CD4-positive, CD25-positive, alpha-beta regulatory T cell (primary cell): ENCODE measurements at regions not wholly inside any gene's neighbourhood (a gene's known extent, or its start where the extent isn't known, plus 50 kb on each side); places are given as distances from the start of the nearest gene placed in this dataset.
"Not testable (repeated sequence)": the region's sequence is repeated elsewhere in the genome, so short reads cannot be mapped to it uniquely, and the experiment has no call there.

Source experiments
- ATAC-seq, 2 donors: fragments of 150-1000 bp; cut with Tn5 transposase; one replicate each; pipeline ENCODE4 v1.10.0; 2021; ENCODE audit warnings: low read depth in 2 of 2, moderate number of reproducible peaks in 2 of 2, moderate library complexity in 1 of 2
- DNase-seq, 3 donors: peaks; one replicate each; pipeline versions ENCODE4 v3.0.0 to v3.0.0-alpha.2; 2012 to 2022; ENCODE audit warnings: mixed read lengths in 1 of 3
- H3K27ac ChIP-seq: one replicate; pipeline ENCODE4 v1.7.0; 2013; ENCODE audit warnings: mild to moderate bottlenecking, low read length; ENCODE audit not compliant: insufficient read depth, poor library complexity, severe bottlenecking
- H3K27me3 ChIP-seq: one replicate; pipeline ENCODE4 v1.7.0; 2013; ENCODE audit warnings: low read length; ENCODE audit not compliant: control insufficient read depth, insufficient read depth
- H3K36me3 ChIP-seq: one replicate; pipeline ENCODE4 v1.7.0; 2013; ENCODE audit warnings: mild to moderate bottlenecking, low read length, moderate library complexity; ENCODE audit not compliant: control insufficient read depth, insufficient read depth
- H3K4me1 ChIP-seq: 2 replicates; pipeline ENCODE4 v1.7.0; 2013; ENCODE audit warnings: mild to moderate bottlenecking, low read length; ENCODE audit not compliant: insufficient read depth, control insufficient read depth, poor library complexity, severe bottlenecking
- H3K4me3 ChIP-seq: one replicate; pipeline ENCODE4 v1.7.0; 2013; ENCODE audit warnings: low read depth, mild to moderate bottlenecking, low read length, moderate library complexity
- H3K9me3 ChIP-seq, 2 experiments: 1 replicate in 1 of 2; 2 replicates in 1 of 2; pipeline ENCODE4 v1.7.0; 2013; ENCODE audit warnings: low read length in 2 of 2, mild to moderate bottlenecking in 1 of 2, moderate library complexity in 1 of 2; ENCODE audit not compliant: control insufficient read depth in 2 of 2
- H3K27ac Mint-ChIP-seq, 3 donors: one replicate each; pipeline ENCODE4 v1.8.0; 2020 to 2022; ENCODE audit warnings: mild to moderate bottlenecking in 3 of 3, mixed read lengths in 3 of 3, moderate library complexity in 2 of 3
- H3K27me3 Mint-ChIP-seq: one replicate; pipeline ENCODE4 v1.8.0; 2022; ENCODE audit warnings: mild to moderate bottlenecking, mixed read lengths
- H3K36me3 Mint-ChIP-seq: one replicate; pipeline ENCODE4 v1.8.0; 2020; ENCODE audit warnings: mixed read lengths
- H3K4me1 Mint-ChIP-seq, 4 donors: one replicate each; pipeline ENCODE4 v1.8.0; 2020 to 2022; ENCODE audit warnings: mixed read lengths in 4 of 4, mild to moderate bottlenecking in 1 of 4
- H3K4me3 Mint-ChIP-seq, 4 donors: one replicate each; pipeline ENCODE4 v1.8.0; 2020 to 2022; ENCODE audit warnings: mild to moderate bottlenecking in 4 of 4, mixed read lengths in 4 of 4, moderate library complexity in 3 of 4
- H3K9me3 Mint-ChIP-seq, 7 donors: one replicate each; pipeline ENCODE4 v1.8.0; 2020 to 2022; ENCODE audit warnings: mixed read lengths in 7 of 7, mild to moderate bottlenecking in 3 of 7, moderate library complexity in 2 of 7

DNA sequence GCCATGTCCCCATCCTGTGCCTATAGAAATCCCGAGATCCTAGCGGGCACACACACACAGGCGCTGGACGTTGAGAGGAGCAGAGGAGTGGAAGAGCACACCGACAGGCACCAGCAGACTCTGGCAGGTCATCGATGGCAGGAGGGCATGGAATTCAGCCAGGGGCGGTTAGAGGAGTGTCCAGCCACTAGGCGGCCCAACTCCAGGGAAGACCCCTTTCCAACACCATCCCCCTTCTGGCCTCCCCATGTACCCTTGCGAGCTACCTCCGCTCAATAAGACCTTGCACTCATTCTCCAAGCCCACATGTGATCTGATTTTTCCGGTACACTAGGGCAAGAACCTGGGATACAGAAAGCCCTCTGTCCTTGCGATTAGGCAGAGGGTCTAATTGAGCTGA, 356.0 kb upstream of the DPP6 start:
- Histone ChIP-seq H3K27ac (no peak overlapping the region), H3K27me3 (no peaks in the 10 kb centered on the region), H3K4me1 (no peaks in the 10 kb centered on the region), H3K36me3 (no peaks in the 10 kb centered on the region), H3K4me3 (no peak overlapping the region), H3K9me3 (peaks cover 0 to 1% of the 10 kb centered on the region in 2 experiments)
- Mint-ChIP-seq H3K4me3 (no peak overlapping the region), H3K4me1 (no peaks in the 10 kb centered on the region), H3K27ac (no peak overlapping the region), H3K27me3 (no peaks in the 10 kb centered on the region), H3K9me3 (peaks cover 0 to 16% (median 5%) of the 10 kb centered on the region in 7 donors), H3K36me3 (no peaks in the 10 kb centered on the region)
- ATAC-seq (no peak), DNase-seq (no peak)

GRCh38 chr7:153698046-153698445, 354.2 kb upstream of the DPP6 start:
- Histone ChIP-seq H3K4me1 (no peaks in the 10 kb centered on the region), H3K27ac (no peak overlapping the region), H3K36me3 (no peaks in the 10 kb centered on the region), H3K4me3 (no peak overlapping the region), H3K9me3 (peaks cover 0 to 1% of the 10 kb centered on the region in 2 experiments), H3K27me3 (no peaks in the 10 kb centered on the region)
- Mint-ChIP-seq H3K4me1 (no peaks in the 10 kb centered on the region), H3K4me3 (no peak overlapping the region), H3K9me3 (peaks cover 1 to 14% (median 5%) of the 10 kb centered on the region in 7 donors), H3K27ac (no peak overlapping the region), H3K27me3 (no peaks in the 10 kb centered on the region), H3K36me3 (no peaks in the 10 kb centered on the region)
- DNase-seq, result no peak
- ATAC-seq, result no peak

GRCh38 chr7:153701678-153702077, 350.5 kb upstream of the DPP6 start:
- Mint-ChIP-seq H3K9me3 (peaks cover 2 to 14% (median 5%) of the 10 kb centered on the region in 7 donors), H3K27me3 (no peaks in the 10 kb centered on the region), H3K36me3 (no peaks in the 10 kb centered on the region), H3K27ac (no peak overlapping the region), H3K4me1 (no peaks in the 10 kb centered on the region), H3K4me3 (no peak overlapping the region)
- Histone ChIP-seq H3K27me3 (no peaks in the 10 kb centered on the region), H3K27ac (no peak overlapping the region), H3K4me1 (no peaks in the 10 kb centered on the region), H3K9me3 (no peaks in the 10 kb centered on the region), H3K4me3 (no peak overlapping the region), H3K36me3 (no peaks in the 10 kb centered on the region)
- ATAC-seq (no peak), DNase-seq (no peak)

DNA sequence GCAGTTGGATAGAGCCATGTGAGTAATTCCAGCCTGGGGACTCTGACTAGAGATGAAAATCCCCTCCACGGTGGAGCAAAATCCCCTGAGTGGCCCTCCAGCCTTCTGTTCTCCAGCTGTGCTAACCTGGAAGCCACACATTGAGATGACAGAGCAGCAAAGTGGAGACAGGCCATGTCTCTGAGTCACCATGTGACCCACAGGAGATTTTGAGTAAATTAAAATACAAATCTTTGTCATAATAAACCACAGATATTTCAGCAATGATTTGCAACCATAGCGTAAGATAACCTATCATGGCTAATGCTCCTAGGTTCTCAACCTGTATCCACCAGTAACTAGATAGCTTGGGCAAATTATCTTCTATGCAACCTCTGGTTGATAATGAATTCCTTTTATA, 328.3 kb upstream of the DPP6 start:
- H3K4me1 Mint-ChIP-seq, H3K36me3 Mint-ChIP-seq, H3K36me3 ChIP-seq, H3K4me3 Mint-ChIP-seq, H3K9me3 ChIP-seq, DNase-seq, H3K4me3 ChIP-seq, H3K9me3 Mint-ChIP-seq, ATAC-seq, H3K27me3 ChIP-seq, H3K27ac ChIP-seq, H3K27me3 Mint-ChIP-seq, H3K27ac Mint-ChIP-seq, H3K4me1 ChIP-seq: not testable (repeated sequence)

DNA sequence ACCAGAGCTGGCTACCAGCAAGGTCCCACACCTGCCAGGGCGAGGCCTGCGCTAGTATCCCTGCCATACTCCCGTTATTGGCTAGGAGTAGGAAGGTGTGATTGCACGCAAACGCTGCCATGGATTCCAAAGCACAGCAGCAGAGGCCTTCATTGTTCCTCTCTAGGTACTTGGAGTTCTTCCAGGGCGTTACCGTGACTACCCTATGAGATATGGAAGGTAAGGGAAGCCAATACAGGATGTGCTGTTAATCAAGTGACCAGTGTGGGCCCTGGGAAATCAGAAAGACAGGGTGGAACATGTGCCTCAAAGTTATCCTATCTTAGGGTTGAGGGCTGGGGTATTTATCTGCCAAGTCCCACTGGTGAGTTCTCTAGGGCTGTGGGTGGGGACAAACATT, 320.7 kb upstream of the DPP6 start:
- not testable (repeated sequence) for H3K9me3 Mint-ChIP-seq, H3K27ac Mint-ChIP-seq, H3K27ac ChIP-seq, H3K4me3 ChIP-seq, DNase-seq, H3K36me3 Mint-ChIP-seq, H3K4me1 Mint-ChIP-seq, H3K27me3 Mint-ChIP-seq, H3K9me3 ChIP-seq, H3K27me3 ChIP-seq, H3K4me3 Mint-ChIP-seq, H3K4me1 ChIP-seq, H3K36me3 ChIP-seq, ATAC-seq

- not testable (repeated sequence) for ATAC-seq, H3K9me3 Mint-ChIP-seq, H3K4me3 Mint-ChIP-seq
Observed at GRCh38 chr7:153743434-153743833, 308.8 kb upstream of the DPP6 start.

DNA sequence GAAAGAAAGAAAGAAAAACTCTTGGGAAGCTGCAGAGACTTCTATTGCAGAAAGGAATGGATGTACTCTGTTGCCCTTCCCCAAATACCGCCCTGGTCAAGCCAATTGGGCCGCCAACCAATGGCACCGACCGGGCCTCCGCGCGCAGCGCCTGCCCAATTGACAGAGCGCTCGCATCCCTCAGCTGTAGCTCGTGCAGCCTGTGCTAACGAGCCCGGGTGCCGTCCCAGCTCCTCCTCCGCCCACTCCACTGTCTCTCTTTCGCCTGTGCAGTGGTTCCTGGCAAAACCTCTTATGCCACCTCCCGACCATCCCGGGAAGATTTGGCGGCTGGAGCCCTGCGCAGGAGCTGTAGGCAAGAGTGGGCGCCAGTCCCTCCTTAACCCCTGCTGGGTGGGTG, 304.2 kb upstream of the DPP6 start:
- not testable (repeated sequence) for H3K4me1 Mint-ChIP-seq, H3K4me3 Mint-ChIP-seq

More at GRCh38 chr7:153743434-153743833, 308.8 kb upstream of the DPP6 start:
- H3K36me3 Mint-ChIP-seq, H3K27ac ChIP-seq, H3K27me3 Mint-ChIP-seq, H3K4me3 ChIP-seq, H3K9me3 ChIP-seq, H3K36me3 ChIP-seq, H3K27ac Mint-ChIP-seq, H3K4me1 Mint-ChIP-seq, H3K4me1 ChIP-seq, DNase-seq, H3K27me3 ChIP-seq: not testable (repeated sequence)

GRCh38 chr7:153748885-153749284, 303.3 kb upstream of the DPP6 start:
- not testable (repeated sequence) for H3K27ac ChIP-seq, DNase-seq, H3K27me3 ChIP-seq, H3K9me3 ChIP-seq, ATAC-seq, H3K4me1 Mint-ChIP-seq, H3K4me3 Mint-ChIP-seq, H3K27ac Mint-ChIP-seq, H3K36me3 Mint-ChIP-seq, H3K4me3 ChIP-seq, H3K27me3 Mint-ChIP-seq, H3K9me3 Mint-ChIP-seq, H3K4me1 ChIP-seq, H3K36me3 ChIP-seq

More for the DNA sequence above, 304.2 kb upstream of the DPP6 start:
- not testable (repeated sequence) for DNase-seq, H3K4me3 ChIP-seq, H3K9me3 ChIP-seq, H3K27me3 ChIP-seq, H3K36me3 ChIP-seq, H3K27ac ChIP-seq, H3K9me3 Mint-ChIP-seq, H3K4me1 ChIP-seq, H3K36me3 Mint-ChIP-seq, ATAC-seq, H3K27ac Mint-ChIP-seq, H3K27me3 Mint-ChIP-seq
